Endothelial cell (in vitro differentiated cells): ENCODE measurements at regions not wholly inside any gene's neighbourhood (a gene's known extent, or its start where the extent isn't known, plus 50 kb on each side); places are given as distances from the start of the nearest gene placed in this dataset.

Experiments
- DNase-seq: peaks from one replicate; pipeline ENCODE4 v3.0.0; 2021; ENCODE audit warnings: low spot score
- H3K27ac Mint-ChIP-seq: one replicate; pipeline ENCODE4 v1.8.0; 2021; ENCODE audit warnings: mixed read lengths, inconsistent platforms; ENCODE audit not compliant: unreplicated experiment
- H3K27me3 Mint-ChIP-seq: one replicate; pipeline ENCODE4 v1.8.0; 2021; ENCODE audit warnings: mild to moderate bottlenecking, moderate library complexity, mixed read lengths, inconsistent platforms; ENCODE audit not compliant: unreplicated experiment
- H3K36me3 Mint-ChIP-seq: one replicate; pipeline ENCODE4 v1.8.0; 2021; ENCODE audit warnings: mild to moderate bottlenecking, low read depth, mixed read lengths, inconsistent platforms; ENCODE audit not compliant: unreplicated experiment
- H3K4me1 Mint-ChIP-seq: one replicate; pipeline ENCODE4 v1.8.0; 2021; ENCODE audit warnings: mild to moderate bottlenecking, mixed read lengths, inconsistent platforms; ENCODE audit not compliant: unreplicated experiment
- H3K4me3 Mint-ChIP-seq: one replicate; pipeline ENCODE4 v1.8.0; 2021; ENCODE audit warnings: mild to moderate bottlenecking, mixed read lengths, inconsistent platforms; ENCODE audit not compliant: unreplicated experiment
- H3K9me3 Mint-ChIP-seq: one replicate; pipeline ENCODE4 v1.8.0; 2021; ENCODE audit warnings: mixed read lengths, inconsistent platforms; ENCODE audit not compliant: unreplicated experiment
- CTCF ChIP-seq: fragments of 200-600 bp; sonication (generic); IDR thresholded peaks from one replicate; pipeline ENCODE4 v1.5.0; 2021; ENCODE audit warnings: antibody characterized with exemption; ENCODE audit not compliant: unreplicated experiment

GRCh38 chr11:86151174-86152005 lies 82.5 kb upstream of the PICALM start:
- H3K4me3 Mint-ChIP-seq: no peak overlapping the region
- H3K27ac Mint-ChIP-seq: no peak overlapping the region
- no peaks in the 10 kb centered on the region for H3K9me3 Mint-ChIP-seq
- H3K36me3 Mint-ChIP-seq: no peaks in the 10 kb centered on the region
- H3K27me3 Mint-ChIP-seq: no peaks in the 10 kb centered on the region
- no peak for DNase-seq
- TF ChIP-seq CTCF: no peak
- peaks cover 20% of the 10 kb centered on the region for H3K4me1 Mint-ChIP-seq

DNA sequence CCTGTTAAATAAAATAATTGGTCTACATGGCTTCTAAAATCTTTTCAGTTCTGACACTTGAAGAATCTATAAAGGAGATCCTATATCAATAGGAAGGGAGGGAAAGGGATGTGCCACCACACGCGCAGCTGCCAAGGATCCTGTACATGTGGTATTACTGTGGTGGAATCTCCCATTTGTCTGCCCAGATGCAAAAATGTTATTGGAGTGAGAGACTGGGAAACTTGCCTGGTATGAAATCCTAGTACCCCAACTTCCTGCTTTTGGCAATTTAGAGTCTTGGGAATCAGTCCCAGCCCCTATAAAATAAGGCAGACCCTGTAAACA lies 81.9 kb upstream of the PICALM start:
- Mint-ChIP-seq H3K27me3 (no peaks in the 10 kb centered on the region), H3K4me1 (peaks cover 20% of the 10 kb centered on the region)
- DNase-seq: no peak

GRCh38 chr11:86149792-86150191 lies 80.9 kb upstream of the PICALM start:
- no peak overlapping the region for H3K4me3 Mint-ChIP-seq
- no peaks in the 10 kb centered on the region for H3K36me3 Mint-ChIP-seq
- no peak overlapping the region for H3K27ac Mint-ChIP-seq
- H3K27me3 Mint-ChIP-seq: no peaks in the 10 kb centered on the region
- DNase-seq: no peak
- H3K4me1 Mint-ChIP-seq: peaks cover 20% of the 10 kb centered on the region
- H3K9me3 Mint-ChIP-seq: no peaks in the 10 kb centered on the region
- no peak for TF ChIP-seq CTCF

More for the DNA sequence above, 81.9 kb upstream of the PICALM start:
- no peak overlapping the region for H3K4me3 Mint-ChIP-seq
- H3K9me3 Mint-ChIP-seq: no peaks in the 10 kb centered on the region
- TF ChIP-seq CTCF: no peak
- H3K27ac Mint-ChIP-seq: no peak overlapping the region
- H3K36me3 Mint-ChIP-seq: no peaks in the 10 kb centered on the region

- Mint-ChIP-seq H3K9me3 (no peaks in the 10 kb centered on the region), H3K4me1 (peaks cover 20% of the 10 kb centered on the region), H3K36me3 (no peaks in the 10 kb centered on the region), H3K27ac (no peak overlapping the region), H3K4me3 (no peak overlapping the region), H3K27me3 (no peaks in the 10 kb centered on the region)
- no peak for DNase-seq
- TF ChIP-seq CTCF: no peak
Observed at GRCh38 chr11:86148345-86148747, 79.5 kb upstream of the PICALM start.

GRCh38 chr11:86147004-86147403 lies 78.1 kb upstream of the PICALM start:
- Mint-ChIP-seq H3K27me3 (no peaks in the 10 kb centered on the region), H3K9me3 (no peaks in the 10 kb centered on the region), H3K36me3 (no peaks in the 10 kb centered on the region), H3K4me3 (no peak overlapping the region), H3K27ac (no peak overlapping the region), H3K4me1 (peaks cover 14% of the 10 kb centered on the region)
- TF ChIP-seq CTCF: no peak
- DNase-seq: no peak
